HG02763 (cell line): ENCODE measurements at regions not wholly inside any gene's neighbourhood (a gene's known extent, or its start where the extent isn't known, plus 50 kb on each side); places are given as distances from the start of the nearest gene placed in this dataset.

Experiments
- ATAC-seq: cut with Tn5 transposase; IDR thresholded peaks from one replicate; pipeline ENCODE4 v1.9.1; 2021; ENCODE audit warnings: mild to moderate bottlenecking, moderate library complexity; ENCODE audit not compliant: unreplicated experiment

DNA sequence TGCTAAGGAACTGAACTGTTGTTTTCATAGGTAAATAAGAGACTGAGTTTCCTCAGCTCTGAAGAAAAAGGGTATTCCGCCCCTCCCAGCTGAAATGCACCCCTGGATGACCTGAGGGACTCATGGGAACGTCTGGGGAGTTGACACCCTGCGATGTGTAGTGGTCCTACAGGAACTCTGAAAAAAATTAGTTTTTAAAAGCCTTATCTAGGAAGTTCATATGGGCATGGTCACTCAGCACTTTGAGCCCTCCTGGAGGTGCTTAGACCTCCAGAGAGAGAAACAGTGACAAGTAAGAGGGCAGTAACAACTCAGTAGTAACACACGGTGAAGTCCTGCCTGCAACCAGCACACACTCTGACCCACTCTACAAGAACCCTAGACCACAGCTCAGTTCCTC lies 91.2 kb upstream of the CNOT2 start:
- no peak for ATAC-seq

DNA sequence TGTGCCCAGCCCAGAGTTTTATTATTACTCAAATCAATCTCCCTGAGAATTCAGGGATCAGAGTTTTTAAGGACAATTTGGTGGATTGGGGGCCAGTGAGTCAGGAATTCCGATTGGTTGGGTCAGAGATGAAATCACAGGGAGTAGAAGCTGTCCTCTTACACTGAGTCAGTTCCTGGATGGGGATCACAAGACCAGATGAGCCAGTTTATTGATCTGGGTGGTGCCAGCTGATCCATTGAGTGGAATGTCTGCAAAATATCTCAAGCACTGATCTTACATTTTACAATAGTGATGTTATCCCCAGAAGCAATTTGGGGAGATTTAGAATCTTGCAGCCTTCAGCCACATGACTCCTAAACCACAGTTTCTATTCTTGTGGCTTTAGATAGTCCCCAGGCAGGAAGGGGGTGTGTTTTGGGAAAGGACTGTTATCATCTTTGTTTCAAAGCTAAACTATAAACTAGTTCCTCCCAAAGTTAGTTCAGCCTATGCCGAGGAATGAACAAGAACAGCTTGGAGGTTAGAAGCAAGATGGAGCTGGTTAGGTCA lies 89.1 kb upstream of the CNOT2 start:
- no peak for ATAC-seq

DNA sequence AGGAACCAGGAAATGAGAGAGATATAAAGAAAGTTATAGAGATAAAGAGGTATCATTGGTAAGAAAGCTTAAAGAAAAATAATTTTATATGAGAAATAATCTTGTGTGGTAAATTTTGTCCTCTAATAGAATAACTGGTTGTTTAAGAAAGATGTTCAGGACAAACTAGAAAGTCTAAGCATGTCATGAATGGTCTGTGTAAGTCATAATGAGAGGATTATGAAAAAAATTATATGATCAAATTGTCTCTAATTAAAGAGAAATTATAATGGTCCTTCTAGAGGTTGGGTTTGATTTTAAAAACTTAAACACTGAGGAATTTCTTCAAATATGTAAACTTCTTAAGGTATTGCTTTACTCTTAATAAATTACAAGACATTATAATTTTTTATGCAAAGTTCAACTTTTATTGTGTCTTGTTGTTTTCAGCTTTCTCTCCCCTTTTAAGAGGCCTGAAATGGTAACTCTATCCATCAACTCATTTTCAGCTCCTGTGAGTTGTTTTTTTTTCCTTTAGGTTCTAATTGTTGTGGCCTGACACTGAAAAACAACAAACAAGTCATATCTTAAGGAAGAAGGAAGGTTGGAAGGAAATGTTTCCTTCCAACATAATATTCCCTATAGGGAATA lies 88.2 kb upstream of the CNOT2 start:
- no peak for ATAC-seq

DNA sequence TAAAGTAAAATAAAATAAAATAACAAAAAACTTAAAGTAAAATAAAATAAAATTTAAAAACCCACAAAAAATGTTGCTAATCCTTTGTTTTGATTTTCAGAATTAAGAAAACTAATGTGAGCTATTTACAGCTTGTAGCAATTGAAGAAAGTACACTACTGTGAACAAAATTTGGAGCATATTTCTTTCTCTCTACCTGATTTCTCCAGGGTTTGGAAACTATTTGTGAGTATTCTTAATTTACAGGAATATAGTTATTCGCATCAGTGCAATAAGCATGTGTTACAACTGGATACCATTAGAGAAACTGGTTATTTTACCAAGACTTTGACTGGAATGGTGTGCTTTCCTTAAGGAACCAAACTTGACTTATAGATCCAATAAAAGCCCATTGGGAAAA lies 86.1 kb upstream of the CNOT2 start:
- no peak for ATAC-seq

DNA sequence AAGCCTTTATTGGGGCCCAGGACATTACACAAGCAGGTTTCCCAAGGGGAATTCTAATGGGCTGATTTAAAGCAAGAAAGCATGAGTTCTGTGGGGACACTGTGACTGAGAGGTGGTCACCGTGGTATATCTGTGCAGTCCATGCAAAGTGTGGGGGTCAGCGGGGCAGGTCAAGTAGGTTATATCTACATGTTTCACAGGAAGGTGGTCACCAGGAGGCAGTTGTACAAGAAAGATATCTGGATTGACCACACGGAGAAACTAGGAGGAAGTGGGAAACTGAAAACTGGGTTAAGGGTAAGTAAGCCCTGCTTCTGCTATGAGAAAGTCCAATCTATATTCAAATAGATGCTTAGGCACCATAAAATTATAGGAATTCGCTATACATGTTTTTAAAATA lies 77.8 kb upstream of the CNOT2 start:
- no peak for ATAC-seq

DNA sequence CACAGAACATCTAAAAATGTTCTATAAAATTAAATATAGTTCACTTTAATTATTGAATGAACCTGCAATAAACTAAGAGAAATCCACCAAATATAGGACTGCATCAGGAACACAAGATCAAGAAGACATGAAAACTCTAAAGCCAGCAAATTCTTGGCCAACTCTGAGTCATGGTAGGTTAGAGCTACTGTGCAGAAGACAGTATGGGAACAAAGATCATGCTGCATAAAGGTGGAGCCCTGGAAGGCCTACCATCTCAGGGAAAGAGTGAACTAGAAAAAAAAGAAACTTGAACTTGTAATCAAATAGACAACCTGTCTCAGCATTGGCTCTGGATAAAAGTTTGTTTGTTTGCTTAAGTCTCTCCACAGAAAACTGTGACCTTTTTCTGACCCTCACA lies 66.9 kb upstream of the CNOT2 start:
- no peak for ATAC-seq

DNA sequence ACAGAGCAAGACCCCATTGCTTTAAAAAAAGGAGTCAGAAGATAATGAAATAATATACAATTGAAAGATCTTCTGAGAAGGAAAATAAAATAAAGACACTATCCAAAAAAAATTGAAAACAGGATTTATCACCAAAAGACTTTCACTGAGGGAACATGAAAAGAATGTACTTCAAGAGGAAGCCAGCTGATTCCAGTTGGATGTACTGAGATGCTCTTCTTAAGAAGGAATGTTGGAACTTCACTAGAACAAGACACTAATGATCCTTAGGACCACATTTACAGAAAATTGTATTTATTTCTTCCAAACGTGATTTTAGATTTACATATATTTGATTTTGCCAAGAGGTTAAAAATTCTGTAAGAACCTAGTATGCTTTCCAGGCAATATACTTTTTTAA lies 65.6 kb upstream of the CNOT2 start:
- no peak for ATAC-seq

- no peak for ATAC-seq
Observed at GRCh38 chr12:70178038-70178437, 65.2 kb upstream of the CNOT2 start.

DNA sequence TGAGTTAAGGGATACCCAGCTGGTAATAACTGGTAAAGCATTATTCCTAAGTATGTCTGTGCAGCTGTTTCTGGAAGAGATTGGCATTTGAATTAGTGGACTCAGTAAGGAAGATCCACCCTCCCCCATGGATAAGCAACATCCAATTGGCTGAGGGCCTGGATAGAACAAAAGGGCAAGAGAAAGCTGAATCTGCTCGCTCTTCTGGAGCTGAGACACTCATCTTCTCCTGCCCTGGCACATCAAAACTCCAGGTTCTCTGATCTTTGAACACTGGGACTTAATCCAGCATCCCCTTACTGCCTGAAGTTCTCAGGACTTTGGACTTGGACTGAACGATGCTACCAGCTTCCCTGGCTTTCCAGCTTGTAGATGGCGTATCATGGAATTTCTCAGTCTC lies 63.1 kb upstream of the CNOT2 start:
- no peak for ATAC-seq

DNA sequence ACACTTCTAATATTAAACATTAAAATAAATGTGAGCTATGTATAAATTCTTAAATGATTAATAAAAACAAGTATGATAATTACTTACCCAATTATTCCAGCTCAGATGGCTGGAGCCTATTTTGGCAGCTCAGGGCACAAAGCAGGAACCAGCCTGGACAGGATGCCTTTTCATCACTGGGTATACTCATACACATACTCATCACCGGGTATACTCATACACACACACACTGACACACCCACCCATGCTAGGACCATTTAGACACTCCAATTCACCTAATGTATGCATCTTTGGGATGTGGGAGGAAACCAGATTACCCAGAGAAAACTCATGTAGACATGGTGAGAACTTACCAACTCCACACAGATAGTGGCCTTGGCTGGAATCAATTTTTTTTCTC lies 57.9 kb upstream of the CNOT2 start:
- no peak for ATAC-seq

DNA sequence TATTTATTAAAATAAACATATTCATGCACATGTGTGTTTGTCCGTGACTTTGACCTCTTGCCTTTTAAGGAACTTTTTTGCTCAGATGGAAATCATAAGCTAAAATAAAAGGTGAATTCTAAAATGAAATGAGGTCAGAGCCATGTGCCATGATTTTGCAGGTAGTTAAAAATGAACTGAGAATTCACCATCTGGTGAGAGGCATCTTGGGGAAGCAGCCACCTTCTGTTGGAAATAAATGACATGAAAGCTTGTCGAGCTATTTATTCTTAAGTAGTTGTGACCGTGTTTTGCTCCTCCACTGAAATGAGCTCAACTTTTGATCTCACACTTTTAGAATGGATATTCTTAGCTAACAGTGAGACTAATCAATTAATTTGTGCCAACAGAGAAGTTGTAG lies 56.8 kb upstream of the CNOT2 start:
- no peak for ATAC-seq

GRCh38 chr12:70190262-70191010 lies 52.8 kb upstream of the CNOT2 start:
- ATAC-seq: no peak
